ENCODE measurements at regions not wholly inside any gene's neighbourhood (a gene's known extent, or its start where the extent isn't known, plus 50 kb on each side); places are given as distances from the start of the nearest gene placed in this dataset.

DNA sequence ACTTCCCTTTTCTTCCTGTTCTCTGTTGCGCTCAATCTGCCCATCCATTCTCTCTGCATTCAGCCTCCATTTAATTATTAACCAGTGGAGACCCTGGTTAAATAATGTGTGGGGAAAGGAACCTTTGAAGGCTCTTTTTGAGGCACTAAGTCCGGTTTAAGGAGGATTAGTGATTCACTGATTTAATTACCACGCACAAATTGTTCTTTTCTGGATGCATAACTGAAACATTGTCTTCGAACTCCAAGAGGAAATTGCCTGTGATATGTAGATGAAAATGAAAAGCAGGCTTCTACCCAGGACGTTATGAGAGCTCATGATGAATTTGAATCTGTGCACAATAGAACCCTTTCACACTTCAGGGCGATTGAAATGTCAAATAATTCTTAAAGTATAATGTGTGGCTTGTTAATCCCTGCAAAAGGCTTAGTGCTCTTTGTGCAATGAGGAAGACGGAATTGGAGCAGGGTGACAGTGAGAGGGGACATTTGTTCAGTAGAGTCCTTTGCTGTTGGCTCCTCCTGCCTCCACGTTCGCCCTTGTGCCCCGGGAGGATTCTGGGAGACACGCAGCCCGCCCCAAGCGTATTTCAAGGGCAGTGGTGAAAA is 51.1 kb upstream of the ZNF236 start:
- no peak for DNase-seq (ENCODE audit: low read depth in 2 of 3, low spot score in 2 of 3)

DNA sequence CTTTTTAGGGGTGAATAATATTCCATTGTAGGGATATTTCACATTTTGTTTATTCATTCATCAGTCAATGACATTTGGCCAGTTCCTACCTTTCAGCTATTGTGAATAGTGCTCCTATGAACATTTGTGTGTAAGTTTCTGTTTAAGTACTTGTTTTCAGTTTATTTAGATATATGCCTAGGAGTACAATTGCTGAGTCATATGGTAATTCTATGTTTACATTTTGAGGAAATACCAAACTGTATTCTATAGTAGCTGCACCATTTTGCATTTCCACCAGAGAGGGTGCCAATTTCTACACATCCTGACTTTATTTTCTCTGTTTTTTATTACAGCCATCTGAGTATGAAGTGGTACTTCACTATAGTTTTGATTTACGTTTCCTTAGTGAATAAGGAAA is 54.4 kb upstream of the ZNF236 start:
- no peak for DNase-seq (ENCODE audit: low read depth in 2 of 3, low spot score in 2 of 3)

DNA sequence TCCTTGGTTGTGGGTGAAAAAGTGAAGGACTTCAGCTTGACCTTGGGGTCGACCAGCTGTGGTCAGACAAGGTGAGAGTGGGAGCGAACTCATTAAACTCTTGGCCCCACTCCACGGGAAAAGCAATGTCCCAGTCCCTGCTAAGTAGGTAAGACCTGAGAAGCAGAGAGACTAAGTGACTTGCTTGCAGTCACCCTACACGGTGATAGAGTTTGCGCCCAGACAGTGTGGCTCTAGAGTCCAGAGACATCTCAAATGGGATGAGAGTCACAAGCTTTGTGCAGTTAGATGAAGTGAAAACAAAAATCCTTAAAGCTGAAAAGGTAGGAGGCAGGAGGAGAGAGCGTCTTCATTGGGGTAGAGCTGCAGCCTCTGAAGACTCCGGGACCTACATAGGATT is 55.9 kb upstream of the ZNF236 start:
- no peak for DNase-seq (ENCODE audit: low read depth in 2 of 3, low spot score in 2 of 3)

DNA sequence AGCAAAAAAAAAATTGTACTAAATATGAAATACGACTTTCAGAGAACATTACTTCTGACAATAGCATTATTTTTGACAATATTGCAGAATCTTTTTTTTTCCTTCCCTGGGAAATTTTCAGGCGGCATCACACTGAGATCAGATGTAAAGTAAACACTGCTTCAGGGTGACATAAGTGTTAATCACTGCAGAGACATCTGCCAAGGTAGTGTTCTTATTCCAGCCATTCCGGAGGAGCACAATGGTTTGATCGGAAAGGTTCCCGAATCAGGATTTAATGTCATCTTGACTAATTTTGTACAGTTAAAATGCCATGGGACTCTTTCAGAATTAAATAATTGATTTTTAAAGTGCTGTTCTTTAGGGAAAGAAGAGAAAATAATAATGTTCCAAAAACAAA is 56.7 kb upstream of the ZNF236 start:
- DNase-seq (ENCODE audit: low read depth in 2 of 3, low spot score in 2 of 3) = no peak

DNA sequence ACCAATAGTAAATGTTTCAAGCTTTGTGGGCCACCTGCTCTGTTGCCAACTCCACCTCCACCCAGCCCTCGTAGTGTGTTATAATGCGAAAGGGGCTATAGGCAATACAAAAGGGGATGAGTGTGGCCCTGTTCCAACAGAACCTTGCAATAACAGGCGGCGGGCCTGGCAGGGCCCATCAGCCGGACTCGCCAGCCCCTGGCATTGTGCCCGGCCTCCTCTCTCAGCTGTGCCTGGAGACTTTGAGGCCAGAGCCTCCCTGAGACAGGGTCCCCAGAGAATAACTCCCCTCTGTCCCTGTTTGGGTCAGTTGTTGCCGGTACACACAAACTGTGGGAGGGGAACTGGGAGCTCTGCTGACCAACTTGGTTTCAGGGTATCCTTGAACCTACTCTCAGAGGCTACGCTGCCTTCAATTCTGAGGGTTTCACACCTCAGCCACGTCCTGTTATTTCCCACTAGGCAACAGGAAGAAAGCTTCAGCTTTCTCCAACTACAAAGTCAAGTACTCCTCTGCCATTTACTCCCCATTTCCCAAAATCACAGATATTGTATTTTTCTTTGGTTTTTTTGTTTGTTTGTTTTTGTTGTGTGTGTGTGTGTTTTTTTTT is 58.0 kb upstream of the ZNF236 start:
- no peak for DNase-seq (ENCODE audit: low read depth in 2 of 3, low spot score in 2 of 3)

DNA sequence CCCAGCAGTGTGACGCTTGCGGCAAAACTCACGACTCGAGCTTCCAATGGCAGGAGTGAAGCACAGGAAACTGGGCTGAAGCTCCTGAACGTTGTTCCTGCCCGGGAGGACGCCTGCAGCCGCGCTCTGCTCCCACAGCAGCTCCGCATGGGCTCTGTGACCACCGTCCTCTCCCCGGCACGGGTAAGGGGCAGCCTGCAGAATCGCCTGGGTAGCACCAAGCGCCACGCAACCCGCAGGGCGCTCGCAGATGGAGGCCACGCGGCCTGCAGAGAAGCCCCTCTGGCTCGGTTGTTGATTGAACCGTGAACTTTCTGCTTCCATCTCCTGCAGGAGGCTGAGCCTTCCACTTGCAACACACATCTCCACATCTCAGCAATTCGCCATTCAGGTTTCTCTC is 63.3 kb upstream of the ZNF236 start:
- DNase-seq (ENCODE audit: low read depth in 2 of 3, low spot score in 2 of 3) = no peak

DNA sequence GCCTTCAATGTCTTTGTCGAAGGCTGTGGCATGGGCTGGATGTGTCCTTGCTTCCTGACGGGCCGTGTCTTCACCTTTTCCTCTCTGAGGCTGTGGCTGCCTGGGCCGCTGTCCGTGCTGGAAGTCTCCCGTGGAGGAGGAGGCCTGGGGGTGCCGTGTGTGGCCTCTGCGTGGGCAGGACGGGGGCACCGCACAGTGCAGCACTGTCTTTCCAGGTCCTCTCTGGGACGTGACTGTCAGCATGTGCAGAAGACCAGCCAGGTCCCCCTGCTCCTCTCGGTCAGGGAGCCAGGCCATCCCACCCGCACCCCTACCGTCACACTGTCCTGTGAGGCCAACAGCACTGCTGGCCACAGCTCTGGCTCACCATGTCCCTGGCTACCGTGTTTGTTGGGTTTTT is 64.4 kb upstream of the ZNF236 start:
- no peak for DNase-seq (ENCODE audit: low read depth in 2 of 3, low spot score in 2 of 3)

DNA sequence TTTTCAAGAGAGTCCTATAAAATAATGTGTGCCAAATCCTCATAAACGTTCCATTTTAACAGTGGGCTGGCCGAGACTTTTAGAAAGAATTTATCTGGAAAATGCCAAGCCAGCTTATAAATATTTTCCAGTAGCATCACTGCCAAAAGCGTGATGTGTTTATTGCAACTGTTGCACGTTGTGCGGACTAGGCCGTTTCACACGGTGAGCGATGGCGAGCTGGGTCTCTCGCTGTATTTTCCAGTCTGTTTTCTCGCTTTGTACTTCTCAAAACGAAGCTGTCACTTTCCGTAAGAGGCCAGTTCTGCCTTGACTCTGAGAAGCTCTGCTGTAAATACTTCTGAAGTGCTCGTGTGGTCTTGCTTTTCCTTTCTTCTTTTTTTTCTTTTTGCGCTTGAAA is 65.0 kb upstream of the ZNF236 start:
- DNase-seq (ENCODE audit: low read depth in 2 of 3, low spot score in 2 of 3) = no peak

DNA sequence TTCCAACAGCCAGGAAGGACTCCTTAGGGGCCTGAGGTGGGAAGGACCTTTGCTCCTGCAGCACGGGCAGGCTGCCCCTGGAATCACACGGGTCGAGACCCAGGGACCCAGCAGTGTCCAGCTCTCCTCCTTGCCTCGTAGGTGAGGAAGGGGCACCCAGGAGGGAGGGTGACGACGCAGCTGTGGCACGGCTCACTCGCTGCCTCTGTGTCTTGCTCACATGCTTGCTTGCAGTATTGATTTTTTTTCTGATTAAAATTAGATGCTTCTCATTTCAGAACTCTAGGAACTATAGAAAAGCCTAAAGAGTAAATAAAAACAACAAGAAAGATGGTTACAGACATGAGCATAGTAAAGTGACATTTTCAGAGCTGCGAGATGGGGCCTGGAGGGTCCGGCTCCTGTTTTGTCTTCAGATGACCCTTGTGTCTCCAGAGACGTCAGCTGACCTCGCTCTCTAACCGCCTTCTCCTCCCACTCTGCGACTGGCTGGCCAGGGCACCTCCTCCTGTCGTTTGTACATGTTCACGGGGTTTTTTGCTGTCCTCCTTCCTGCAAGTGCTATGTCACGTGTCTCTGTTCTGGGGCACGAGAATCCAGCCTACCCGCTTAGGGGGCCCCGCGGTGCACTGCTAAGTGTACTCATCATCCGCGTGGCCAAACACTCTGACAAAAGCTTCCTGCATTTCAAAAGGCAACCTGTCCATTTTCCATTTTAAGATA is 65.7 kb upstream of the ZNF236 start:
- DNase-seq (ENCODE audit: low read depth in 2 of 3, low spot score in 2 of 3) = no peak

DNA sequence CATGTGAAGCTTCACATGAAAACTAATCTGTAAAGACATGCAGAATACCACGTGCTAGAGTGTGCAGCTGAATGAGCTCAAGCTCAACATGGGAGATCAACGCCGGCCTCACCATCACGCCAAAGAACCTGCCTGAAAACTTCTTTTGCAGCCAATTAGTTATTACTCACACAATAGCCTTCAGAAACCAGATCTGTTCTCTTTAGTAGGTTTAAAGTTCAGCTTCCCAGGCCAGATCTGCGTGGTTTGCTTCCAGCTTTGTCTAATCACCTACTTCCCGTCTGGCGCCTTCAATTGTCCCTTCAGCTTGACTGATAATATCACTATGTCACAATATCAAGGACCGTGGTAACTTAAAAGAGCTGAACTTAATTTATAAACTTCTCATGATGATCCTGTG is 68.0 kb upstream of the ZNF236 start:
- DNase-seq (ENCODE audit: low read depth in 2 of 3, low spot score in 2 of 3) = no peak

DNA sequence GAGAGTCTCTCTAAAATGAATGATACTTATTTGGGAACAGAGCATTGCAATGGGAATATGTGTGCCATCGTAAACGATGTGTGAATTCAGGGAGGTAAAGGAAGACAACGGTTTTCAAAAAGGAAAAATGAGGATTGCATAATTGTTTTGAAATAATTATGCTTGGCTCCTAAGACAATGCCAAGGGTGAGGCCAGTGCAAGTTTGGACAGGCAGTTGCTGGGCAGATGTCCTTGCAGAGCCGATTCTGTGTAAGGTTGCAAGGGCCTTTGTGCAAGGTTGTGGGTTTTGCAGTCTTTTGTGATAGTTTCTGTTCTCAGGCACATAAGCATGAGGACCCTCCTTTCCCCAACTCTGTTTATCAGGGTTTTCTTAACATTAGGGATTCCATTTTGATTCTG is 70.0 kb upstream of the ZNF236 start:
- no peak for DNase-seq (ENCODE audit: low read depth in 2 of 3, low spot score in 2 of 3)

DNA sequence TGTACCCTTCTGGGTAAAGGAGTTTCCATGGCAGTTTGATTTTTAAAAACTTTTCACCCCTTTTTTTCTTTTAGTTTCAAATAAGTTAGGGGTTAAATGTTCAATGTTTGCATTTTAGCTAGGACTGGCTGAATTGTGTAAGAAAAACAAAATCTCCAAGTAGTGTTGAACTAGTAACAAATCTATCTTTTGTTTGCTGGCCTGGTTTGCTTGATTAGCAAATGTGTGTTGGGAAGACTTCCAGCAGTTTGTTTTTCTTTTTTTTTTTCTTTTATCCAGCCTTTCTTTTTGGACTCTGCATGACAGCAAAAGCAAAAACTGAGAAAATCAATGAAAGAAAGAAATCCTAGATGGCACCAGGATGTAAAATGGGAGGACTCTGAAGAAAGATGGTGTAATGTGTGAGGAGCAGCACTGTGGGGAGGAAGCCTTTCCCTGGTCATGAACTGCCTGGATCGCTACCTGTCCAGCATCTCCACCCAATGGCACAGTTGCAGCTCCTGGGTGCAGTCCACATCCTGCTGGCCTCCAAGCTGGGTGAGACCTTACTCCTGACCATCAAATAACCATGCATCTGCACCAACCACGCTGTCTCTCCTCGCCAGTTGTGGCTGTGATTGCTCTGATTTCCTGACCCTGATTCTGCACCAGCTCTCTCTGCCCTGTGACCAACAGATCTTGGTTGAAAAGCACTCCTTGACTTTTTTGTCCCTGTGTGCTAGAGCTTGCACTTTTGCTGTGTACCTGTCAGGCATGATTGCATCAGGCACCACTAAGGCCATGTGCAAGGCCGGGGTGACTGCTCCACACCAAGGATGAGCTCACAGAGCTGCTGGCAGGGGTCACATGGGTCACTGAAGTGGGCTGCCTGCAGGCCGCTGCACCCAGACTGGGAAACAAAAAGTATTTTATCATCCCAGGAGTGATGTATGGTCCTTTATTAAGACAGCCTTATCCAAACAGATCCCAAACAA is 71.2 kb upstream of the ZNF236 start:
- DNase-seq (ENCODE audit: low read depth in 2 of 3, low spot score in 2 of 3) = no peak

DNA sequence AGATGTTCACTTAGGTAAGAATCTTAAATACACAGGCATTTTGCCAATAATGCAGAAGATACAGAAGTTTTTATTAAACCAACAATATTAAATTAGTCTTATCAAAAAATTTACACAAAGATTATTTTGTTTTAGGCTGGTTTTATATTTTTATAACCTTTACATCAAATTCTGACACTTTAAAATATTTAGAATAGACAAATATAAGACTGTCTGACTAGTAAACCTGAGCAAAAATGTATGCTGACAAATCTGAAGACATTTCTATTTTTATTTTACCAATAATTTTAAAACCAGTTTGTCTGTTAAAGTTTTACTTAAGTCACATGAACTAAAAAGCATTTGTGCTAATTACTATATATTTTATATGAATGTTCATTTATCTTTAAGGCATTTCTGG is 72.1 kb upstream of the ZNF236 start:
- DNase-seq (ENCODE audit: low read depth in 2 of 3, low spot score in 2 of 3) = no peak

DNA sequence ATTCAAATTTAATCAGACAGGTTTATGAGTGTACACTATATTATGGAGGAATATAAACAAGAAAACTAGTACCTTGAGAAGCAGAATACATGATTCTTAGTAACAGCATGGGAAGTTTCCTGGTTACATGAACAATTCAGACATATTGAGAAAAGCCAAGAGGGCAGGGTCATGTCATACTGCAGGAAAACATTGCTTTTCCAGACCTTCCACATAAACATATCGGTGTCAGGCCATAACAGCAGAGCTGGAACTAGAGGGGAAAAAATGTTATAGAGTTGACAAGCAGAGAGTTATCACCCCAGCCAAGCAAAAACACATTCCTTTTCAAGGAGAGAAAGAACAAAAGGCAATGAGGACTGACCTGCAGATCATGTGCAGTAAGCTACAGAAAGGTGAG is 74.7 kb upstream of the ZNF236 start:
- DNase-seq (ENCODE audit: low read depth in 2 of 3, low spot score in 2 of 3) = no peak

DNA sequence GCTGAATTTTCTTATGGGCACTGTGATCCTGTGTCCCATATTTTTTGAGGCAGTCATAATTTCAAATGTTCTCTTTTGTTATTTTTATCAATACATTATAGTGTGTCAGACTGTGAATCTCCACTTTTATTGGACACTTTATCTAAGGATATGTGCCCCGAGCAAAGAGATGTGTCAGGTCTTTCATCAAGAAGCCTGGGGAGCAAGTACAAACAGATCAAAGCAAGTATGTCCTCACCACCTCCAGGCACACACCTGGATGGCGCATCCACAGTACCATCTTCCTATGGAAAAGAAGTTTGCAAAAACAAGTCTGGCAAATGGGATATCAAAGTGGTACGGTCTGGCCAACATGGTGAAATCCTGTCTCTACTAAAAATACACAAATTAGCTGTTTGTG is 81.0 kb upstream of the ZNF236 start:
- no peak for DNase-seq (ENCODE audit: low read depth in 2 of 3, low spot score in 2 of 3)

DNA sequence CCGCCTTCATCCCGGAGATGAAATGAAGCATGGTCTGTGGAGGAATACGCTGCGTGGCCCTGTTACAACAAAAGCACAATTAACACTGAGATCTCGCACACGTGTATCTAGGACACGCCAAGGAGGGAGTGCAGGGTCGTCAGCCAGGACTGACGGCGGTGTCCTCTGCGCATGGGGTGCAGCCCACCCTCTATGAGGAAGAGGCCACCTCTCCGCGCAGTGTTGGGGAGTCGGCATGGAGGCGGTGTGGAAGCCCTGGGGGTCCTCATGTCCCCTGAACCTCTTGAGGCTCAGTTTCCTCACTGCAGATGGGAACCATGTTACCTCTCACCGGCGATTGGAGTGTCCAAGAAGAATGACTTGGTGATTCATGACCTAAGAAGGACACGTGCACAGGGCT is 86.0 kb upstream of the ZNF236 start:
- no peak for DNase-seq (ENCODE audit: low read depth in 2 of 3, low spot score in 2 of 3)

DNA sequence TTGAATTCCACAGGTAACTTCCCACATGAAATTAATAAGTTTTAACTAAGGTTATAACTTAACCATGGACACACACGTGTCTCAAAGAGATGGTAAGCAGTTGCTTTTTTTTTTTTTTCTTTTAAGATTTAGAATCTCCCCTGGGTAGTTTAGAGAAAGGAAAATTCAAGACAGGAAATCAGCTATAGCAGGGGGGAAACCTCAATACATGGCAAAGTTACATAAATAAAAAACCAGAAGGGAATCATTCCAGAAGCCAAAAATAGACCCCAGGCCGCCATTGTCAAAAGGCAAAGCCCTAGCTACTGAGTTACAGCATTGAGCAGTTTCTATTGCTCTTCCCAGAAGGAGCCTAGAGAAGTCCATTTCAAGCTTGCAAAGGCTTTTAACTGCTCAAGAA is 91.5 kb upstream of the ZNF236 start:
- no peak for DNase-seq (ENCODE audit: low read depth in 2 of 3, low spot score in 2 of 3)

DNA sequence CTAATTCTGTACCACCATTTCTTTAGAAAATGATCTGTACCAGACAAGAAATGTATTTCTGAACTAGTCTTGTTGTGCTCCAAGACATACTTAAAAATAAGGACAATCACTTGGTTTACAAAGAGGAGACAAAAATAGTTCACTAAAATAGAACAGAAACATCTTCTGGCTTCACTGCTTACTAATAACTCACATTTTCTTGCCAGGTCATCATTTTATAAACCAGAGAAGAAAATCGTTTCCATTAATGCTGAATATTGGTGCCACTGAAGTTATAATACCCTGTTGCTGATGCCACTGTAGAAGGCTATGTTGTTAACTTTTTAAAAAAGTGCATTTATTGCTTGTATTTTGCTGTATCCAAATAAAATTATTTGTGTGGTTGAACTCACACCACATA is 94.8 kb upstream of the ZNF236 start:
- DNase-seq (ENCODE audit: low read depth in 2 of 3, low spot score in 2 of 3) = no peak

DNA sequence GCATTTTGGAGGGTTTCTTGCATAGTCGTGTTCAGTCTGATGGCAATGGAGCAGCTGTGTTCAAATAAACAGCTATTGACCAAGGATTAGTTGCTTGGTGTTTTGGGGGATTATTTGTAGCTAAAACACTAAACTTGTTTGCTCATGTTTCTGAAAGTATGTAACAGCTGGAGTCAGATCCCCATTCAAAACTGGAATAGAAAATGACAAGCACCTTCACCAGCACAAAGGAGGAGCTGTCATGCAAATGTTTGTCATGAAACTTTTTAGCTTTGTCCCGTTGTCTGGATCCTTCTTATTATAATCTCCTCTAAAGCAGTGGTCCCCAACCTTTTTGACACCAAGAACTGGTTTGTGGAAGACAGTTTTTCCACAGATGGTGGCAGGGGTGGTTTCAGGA is 96.9 kb upstream of the ZNF236 start:
- no peak for DNase-seq (ENCODE audit: low read depth in 2 of 3, low spot score in 2 of 3)

DNA sequence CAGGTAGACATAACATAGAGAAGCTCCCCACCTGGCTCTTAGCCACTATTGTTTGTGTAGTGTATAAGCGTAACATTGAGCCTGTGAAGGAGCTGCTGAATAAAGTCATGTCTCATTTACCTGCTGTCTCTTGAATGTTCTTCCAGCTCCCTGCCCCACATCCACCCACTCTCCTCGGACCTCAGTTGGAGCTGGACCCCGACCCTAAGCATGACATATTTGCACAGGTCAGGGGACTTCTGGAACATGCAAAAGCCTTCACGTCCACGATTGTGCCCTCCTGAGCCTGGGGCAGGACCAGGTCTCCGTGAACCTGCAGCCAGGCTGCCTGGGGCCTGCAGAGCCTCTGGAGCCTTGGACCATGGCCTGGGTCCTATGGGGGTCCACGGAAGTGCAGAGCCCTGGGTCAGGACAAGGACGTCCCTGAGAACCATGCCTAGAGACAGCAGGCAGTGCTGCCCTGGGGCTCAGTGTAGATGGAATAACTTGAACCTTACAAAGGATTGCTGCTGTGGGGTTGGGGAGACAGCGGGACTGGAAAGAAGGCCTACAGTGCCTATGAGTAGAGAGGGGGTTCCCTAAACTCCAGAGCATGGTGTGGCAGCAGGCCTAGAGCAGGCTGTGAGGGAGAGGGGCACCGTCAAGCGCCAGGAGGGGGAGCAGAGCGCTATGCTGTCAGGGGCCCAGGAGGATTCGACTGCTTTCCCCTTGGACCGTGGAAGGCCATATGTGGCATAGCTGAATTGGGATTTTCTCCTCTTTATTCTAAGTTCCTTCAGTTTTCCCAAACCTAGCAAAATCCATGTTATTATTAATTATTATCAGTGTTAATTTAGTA is 99.9 kb upstream of the ZNF236 start:
- no peak for DNase-seq (ENCODE audit: low read depth in 2 of 3, low spot score in 2 of 3)

Measured in hematopoietic multipotent progenitor cell (in vitro differentiated cells).